ENCODE measurements at regions not wholly inside any gene's neighbourhood (a gene's known extent, or its start where the extent isn't known, plus 50 kb on each side); places are given as distances from the start of the nearest gene placed in this dataset.

GRCh38 chr5:5933651-5934050 is 444.7 kb downstream of the MED10 start:
- TF ChIP-seq, protein P1, sequence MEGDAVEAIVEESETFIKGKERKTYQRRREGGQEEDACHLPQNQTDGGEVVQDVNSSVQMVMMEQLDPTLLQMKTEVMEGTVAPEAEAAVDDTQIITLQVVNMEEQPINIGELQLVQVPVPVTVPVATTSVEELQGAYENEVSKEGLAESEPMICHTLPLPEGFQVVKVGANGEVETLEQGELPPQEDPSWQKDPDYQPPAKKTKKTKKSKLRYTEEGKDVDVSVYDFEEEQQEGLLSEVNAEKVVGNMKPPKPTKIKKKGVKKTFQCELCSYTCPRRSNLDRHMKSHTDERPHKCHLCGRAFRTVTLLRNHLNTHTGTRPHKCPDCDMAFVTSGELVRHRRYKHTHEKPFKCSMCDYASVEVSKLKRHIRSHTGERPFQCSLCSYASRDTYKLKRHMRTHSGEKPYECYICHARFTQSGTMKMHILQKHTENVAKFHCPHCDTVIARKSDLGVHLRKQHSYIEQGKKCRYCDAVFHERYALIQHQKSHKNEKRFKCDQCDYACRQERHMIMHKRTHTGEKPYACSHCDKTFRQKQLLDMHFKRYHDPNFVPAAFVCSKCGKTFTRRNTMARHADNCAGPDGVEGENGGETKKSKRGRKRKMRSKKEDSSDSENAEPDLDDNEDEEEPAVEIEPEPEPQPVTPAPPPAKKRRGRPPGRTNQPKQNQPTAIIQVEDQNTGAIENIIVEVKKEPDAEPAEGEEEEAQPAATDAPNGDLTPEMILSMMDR (IDR thresholded peaks at IDR 0.05; ENCODE audit: insufficient read depth, low read depth, low read length), result no peak
- TF ChIP-seq EZH2 (IDR thresholded peaks at IDR 0.05; ENCODE audit: insufficient read depth, low read length), result no peak
